BLaER1 treated with 17β-estradiol and CSF1 and Interleukin-3, amounts not matched to agents 10 nM and 100 nM (cell line): ENCODE measurements at regions not wholly inside any gene's neighbourhood (a gene's known extent, or its start where the extent isn't known, plus 50 kb on each side); places are given as distances from the start of the nearest gene placed in this dataset.

Experiments
- H3K27ac ChIP-seq, 11 experiments: shearing (Covaris generic); formaldehyde crosslinking; 2 replicates each; pipeline ENCODE4 v1.8.1; 2022
- H3K27me3 ChIP-seq, 11 experiments: shearing (Covaris generic); formaldehyde crosslinking; 2 replicates each; pipeline ENCODE4 v1.8.1; 2022
- H3K36me3 ChIP-seq, 11 experiments: shearing (Covaris generic); formaldehyde crosslinking; 2 replicates each; pipeline ENCODE4 v1.8.1; 2022
- H3K4me1 ChIP-seq, 10 experiments: shearing (Covaris generic); formaldehyde crosslinking; 2 replicates each; pipeline ENCODE4 v1.8.1; 2022
- H3K4me2 ChIP-seq, 11 experiments: shearing (Covaris generic); formaldehyde crosslinking; 2 replicates each; pipeline ENCODE4 v1.8.1; 2022
- H3K4me3 ChIP-seq, 10 experiments: shearing (Covaris generic); formaldehyde crosslinking; 2 replicates each; pipeline ENCODE4 v1.8.1; 2022
- H3K9ac ChIP-seq, 11 experiments: shearing (Covaris generic); formaldehyde crosslinking; 2 replicates each; pipeline ENCODE4 v1.8.1; 2022
- H3K9me3 ChIP-seq, 11 experiments: shearing (Covaris generic); formaldehyde crosslinking; replicated peaks in 1 of 11; 2 replicates each; pipeline ENCODE4 v1.8.1; 2022
- H4K20me1 ChIP-seq, 11 experiments: shearing (Covaris generic); formaldehyde crosslinking; 2 replicates each; pipeline ENCODE4 v1.8.1; 2022
- Cebpa-rat ChIP-seq, 11 experiments: shearing (Covaris generic); IDR thresholded peaks; 2 replicates each; pipeline ENCODE4 v1.8.1; 2022

- H3K9me3 ChIP-seq: no peaks in the 10 kb centered on the region
- no peak for TF ChIP-seq Cebpa-rat (IDR thresholded peaks at IDR 0.05)
- H3K27ac ChIP-seq: no peak overlapping the region
- H3K9ac ChIP-seq: no peak overlapping the region
- H3K4me1 ChIP-seq: no peaks in the 10 kb centered on the region
- no peak overlapping the region for H3K4me3 ChIP-seq
- H3K36me3 ChIP-seq: no peaks in the 10 kb centered on the region
- no peak overlapping the region for H3K4me2 ChIP-seq
- H4K20me1 ChIP-seq: no peaks in the 10 kb centered on the region
- H3K27me3 ChIP-seq: no peaks in the 10 kb centered on the region
Measured at GRCh38 chr4:117489107-117489506, 403.7 kb upstream of the TRAM1L1 start.

GRCh38 chr4:117491516-117491915 lies 406.1 kb upstream of the TRAM1L1 start:
- H3K4me2 ChIP-seq: no peak overlapping the region
- H3K36me3 ChIP-seq: no peaks in the 10 kb centered on the region
- no peaks in the 10 kb centered on the region for H3K27me3 ChIP-seq
- no peaks in the 10 kb centered on the region for H3K4me1 ChIP-seq
- no peak for TF ChIP-seq Cebpa-rat (IDR thresholded peaks at IDR 0.05)
- no peak overlapping the region for H3K9ac ChIP-seq
- H3K9me3 ChIP-seq: no peaks in the 10 kb centered on the region
- H3K27ac ChIP-seq: no peak overlapping the region
- H4K20me1 ChIP-seq: no peaks in the 10 kb centered on the region
- no peak overlapping the region for H3K4me3 ChIP-seq

GRCh38 chr4:117495802-117496201 lies 410.4 kb upstream of the TRAM1L1 start:
- Histone ChIP-seq H4K20me1 (no peaks in the 10 kb centered on the region), H3K4me3 (no peak overlapping the region), H3K27ac (no peak overlapping the region), H3K9ac (no peak overlapping the region), H3K36me3 (no peaks in the 10 kb centered on the region), H3K27me3 (no peaks in the 10 kb centered on the region), H3K4me2 (no peak overlapping the region), H3K4me1 (no peaks in the 10 kb centered on the region), H3K9me3 (no peaks in the 10 kb centered on the region)
- no peak for TF ChIP-seq Cebpa-rat (IDR thresholded peaks at IDR 0.05)

- Histone ChIP-seq H3K27me3 (no peaks in the 10 kb centered on the region), H4K20me1 (no peaks in the 10 kb centered on the region), H3K4me1 (no peaks in the 10 kb centered on the region), H3K36me3 (no peaks in the 10 kb centered on the region), H3K9ac (no peak overlapping the region), H3K27ac (no peak overlapping the region), H3K4me3 (no peak overlapping the region), H3K9me3 (no peaks in the 10 kb centered on the region), H3K4me2 (no peak overlapping the region)
- no peak for TF ChIP-seq Cebpa-rat (IDR thresholded peaks at IDR 0.05)
Measured at GRCh38 chr4:117512414-117512813, 427.0 kb upstream of the TRAM1L1 start.

- H3K27ac ChIP-seq: no peak overlapping the region
- H4K20me1 ChIP-seq: no peaks in the 10 kb centered on the region
- no peak overlapping the region for H3K4me2 ChIP-seq
- H3K4me3 ChIP-seq: no peak overlapping the region
- peaks cover 0 to 7% (median 6%) of the 10 kb centered on the region in 11 experiments; a peak in 9 of 22 replicates for H3K9me3 ChIP-seq
- no peaks in the 10 kb centered on the region for H3K36me3 ChIP-seq
- no peaks in the 10 kb centered on the region for H3K27me3 ChIP-seq
- no peak overlapping the region for H3K9ac ChIP-seq
- no peak for TF ChIP-seq Cebpa-rat (IDR thresholded peaks at IDR 0.05)
- H3K4me1 ChIP-seq: no peaks in the 10 kb centered on the region
Measured at GRCh38 chr4:117514391-117515175, 429.2 kb upstream of the TRAM1L1 start.

- no peaks in the 10 kb centered on the region for H3K27me3 ChIP-seq
- H3K4me2 ChIP-seq: no peak overlapping the region
- no peak overlapping the region for H3K4me3 ChIP-seq
- peaks cover 0 to 7% (median 6%) of the 10 kb centered on the region in 11 experiments; a peak in 9 of 22 replicates for H3K9me3 ChIP-seq
- H3K27ac ChIP-seq: no peak overlapping the region
- H4K20me1 ChIP-seq: no peaks in the 10 kb centered on the region
- no peaks in the 10 kb centered on the region for H3K36me3 ChIP-seq
- H3K9ac ChIP-seq: no peak overlapping the region
- TF ChIP-seq Cebpa-rat (IDR thresholded peaks at IDR 0.05): no peak
- H3K4me1 ChIP-seq: no peaks in the 10 kb centered on the region
Measured at GRCh38 chr4:117515921-117516320, 430.5 kb upstream of the TRAM1L1 start.

GRCh38 chr4:117527601-117528000 lies 442.2 kb upstream of the TRAM1L1 start:
- H3K36me3 ChIP-seq: no peaks in the 10 kb centered on the region
- no peaks in the 10 kb centered on the region for H3K4me1 ChIP-seq
- H4K20me1 ChIP-seq: no peaks in the 10 kb centered on the region
- H3K4me2 ChIP-seq: no peak overlapping the region
- H3K27me3 ChIP-seq: no peaks in the 10 kb centered on the region
- no peak for TF ChIP-seq Cebpa-rat (IDR thresholded peaks at IDR 0.05)
- H3K9ac ChIP-seq: no peak overlapping the region
- no peaks in the 10 kb centered on the region for H3K9me3 ChIP-seq
- no peak overlapping the region for H3K4me3 ChIP-seq
- no peak overlapping the region for H3K27ac ChIP-seq

GRCh38 chr4:117529401-117529800 lies 444.0 kb upstream of the TRAM1L1 start:
- Histone ChIP-seq H3K4me1 (no peaks in the 10 kb centered on the region), H3K4me3 (no peak overlapping the region), H4K20me1 (no peaks in the 10 kb centered on the region), H3K27me3 (no peaks in the 10 kb centered on the region), H3K36me3 (no peaks in the 10 kb centered on the region), H3K27ac (no peak overlapping the region), H3K4me2 (no peak overlapping the region), H3K9ac (no peak overlapping the region), H3K9me3 (no peaks in the 10 kb centered on the region)
- no peak for TF ChIP-seq Cebpa-rat (IDR thresholded peaks at IDR 0.05)

- H3K4me3 ChIP-seq: no peak overlapping the region
- no peaks in the 10 kb centered on the region for H3K4me1 ChIP-seq
- H4K20me1 ChIP-seq: no peaks in the 10 kb centered on the region
- H3K4me2 ChIP-seq: no peak overlapping the region
- H3K36me3 ChIP-seq: no peaks in the 10 kb centered on the region
- no peak for TF ChIP-seq Cebpa-rat (IDR thresholded peaks at IDR 0.05)
- H3K9me3 ChIP-seq: no peaks in the 10 kb centered on the region
- no peak overlapping the region for H3K27ac ChIP-seq
- no peak overlapping the region for H3K9ac ChIP-seq
- H3K27me3 ChIP-seq: no peaks in the 10 kb centered on the region
Measured at GRCh38 chr4:117533501-117533900, 448.1 kb upstream of the TRAM1L1 start.

GRCh38 chr4:117545039-117545438 lies 459.7 kb upstream of the TRAM1L1 start:
- H3K9me3 ChIP-seq: no peaks in the 10 kb centered on the region
- no peaks in the 10 kb centered on the region for H3K36me3 ChIP-seq
- no peaks in the 10 kb centered on the region for H3K27me3 ChIP-seq
- no peak overlapping the region for H3K9ac ChIP-seq
- H3K4me2 ChIP-seq: no peak overlapping the region
- no peak overlapping the region for H3K27ac ChIP-seq
- no peaks in the 10 kb centered on the region for H4K20me1 ChIP-seq
- no peak overlapping the region for H3K4me3 ChIP-seq
- no peaks in the 10 kb centered on the region for H3K4me1 ChIP-seq
- no peak for TF ChIP-seq Cebpa-rat (IDR thresholded peaks at IDR 0.05)
